NCI-H748 (cell line): ENCODE measurements at regions not wholly inside any gene's neighbourhood (a gene's known extent, or its start where the extent isn't known, plus 50 kb on each side); places are given as distances from the start of the nearest gene placed in this dataset.
"Not testable (repeated sequence)": the region's sequence is repeated elsewhere in the genome, so short reads cannot be mapped to it uniquely, and the experiment has no call there.

Experiments
- DNase-seq: peaks from one replicate; lab custom pipeline; 2025; ENCODE audit not compliant: unreplicated experiment; lab: John Stamatoyannopoulos, UW

GRCh38 chr15:35286721-35287120 is 201.6 kb upstream of the NANOGP8 start:
- DNase-seq, result no peak

- no peak for DNase-seq
These were observed 197.9 kb upstream of the NANOGP8 start for GRCh38 chr15:35282965-35283496.

- no peak for DNase-seq
These were observed 196.4 kb upstream of the NANOGP8 start for GRCh38 chr15:35281515-35281914.

- no peak for DNase-seq
These were observed 194.7 kb upstream of the NANOGP8 start for GRCh38 chr15:35279811-35280210.

- DNase-seq, result no peak
These were observed 186.4 kb upstream of the NANOGP8 start for GRCh38 chr15:35271371-35272043.

GRCh38 chr15:35260941-35261340 is 175.8 kb upstream of the NANOGP8 start:
- no peak for DNase-seq

GRCh38 chr15:35260274-35260673 is 175.2 kb upstream of the NANOGP8 start:
- not testable (repeated sequence) for DNase-seq

- no peak for DNase-seq
These were observed 171.5 kb upstream of the NANOGP8 start for GRCh38 chr15:35256551-35256950.

GRCh38 chr15:35256141-35256540 is 171.0 kb upstream of the NANOGP8 start:
- DNase-seq, result no peak

GRCh38 chr15:35254908-35255307 is 169.8 kb upstream of the NANOGP8 start:
- DNase-seq, result not testable (repeated sequence)

- no peak for DNase-seq
These were observed 169.0 kb upstream of the NANOGP8 start for GRCh38 chr15:35254062-35254461.

- no peak for DNase-seq
These were observed 167.3 kb upstream of the NANOGP8 start for GRCh38 chr15:35252351-35252865.

- no peak for DNase-seq
These were observed 162.1 kb upstream of the NANOGP8 start for GRCh38 chr15:35247150-35247549.

- DNase-seq, result no peak
These were observed 161.4 kb upstream of the NANOGP8 start for GRCh38 chr15:35246451-35246850.

- not testable (repeated sequence) for DNase-seq
These were observed 160.6 kb upstream of the NANOGP8 start for GRCh38 chr15:35245681-35246080.

GRCh38 chr15:35244227-35244626 is 159.1 kb upstream of the NANOGP8 start:
- no peak for DNase-seq

GRCh38 chr15:35243758-35244157 is 158.7 kb upstream of the NANOGP8 start:
- no peak for DNase-seq

- DNase-seq, result not testable (repeated sequence)
These were observed 154.6 kb upstream of the NANOGP8 start for GRCh38 chr15:35239693-35240092.

GRCh38 chr15:35238448-35238847 is 153.4 kb upstream of the NANOGP8 start:
- DNase-seq, result not testable (repeated sequence)

GRCh38 chr15:35229085-35229484 is 144.0 kb upstream of the NANOGP8 start:
- no peak for DNase-seq

GRCh38 chr15:35218215-35218614 is 133.1 kb upstream of the NANOGP8 start:
- no peak for DNase-seq

GRCh38 chr15:35215093-35215492 is 130.0 kb upstream of the NANOGP8 start:
- DNase-seq, result no peak
